Right atrium auricular region (tissue), 2 donors: ENCODE measurements at regions not wholly inside any gene's neighbourhood (a gene's known extent, or its start where the extent isn't known, plus 50 kb on each side); places are given as distances from the start of the nearest gene placed in this dataset.

ENCODE experiments used
- DNase-seq: peaks from one replicate; pipeline ENCODE4 v3.0.0-alpha.2; 2019; ENCODE audit warnings: low spot score
- H3K27ac ChIP-seq, 2 donors: fragments of 200-600 bp; sonication (generic); 1 replicate in 1 of 2; 2 replicates in 1 of 2; pipeline ENCODE4 v1.5.1; 2016 to 2019
- H3K27me3 ChIP-seq, 2 donors: fragments of 200-600 bp; sonication (generic); one replicate each; pipeline versions ENCODE4 v1.5.1 to v1.6.0; 2017 to 2019
- H3K36me3 ChIP-seq: fragments of 200-600 bp; sonication (generic); one replicate; pipeline ENCODE4 v1.5.1; 2016
- H3K4me1 ChIP-seq, 2 donors: fragments of 200-600 bp; sonication (generic); one replicate each; pipeline versions ENCODE4 v1.5.1 to v1.6.0; 2017 to 2019
- H3K4me3 ChIP-seq, 2 donors: fragments of 200-600 bp; sonication (generic); 1 replicate in 1 of 2; 2 replicates in 1 of 2; pipeline ENCODE4 v1.5.1; 2017 to 2019; ENCODE audit warnings: mild to moderate bottlenecking in 1 of 2, moderate library complexity in 1 of 2
- H3K9me3 ChIP-seq, 2 donors: fragments of 200-600 bp; sonication (generic); one replicate each; pipeline ENCODE4 v1.5.1; 2019
- CTCF ChIP-seq, 2 donors: fragments of 200-600 bp; sonication (generic); IDR thresholded peaks; one replicate each; pipeline ENCODE4 v1.5.1; 2019; ENCODE audit warnings: antibody characterized with exemption in 2 of 2

- Histone ChIP-seq H3K36me3 (no peaks in the 10 kb centered on the region), H3K4me3 (no peak overlapping the region), H3K9me3 (peaks cover 0 to 7% of the 10 kb centered on the region in 2 donors), H3K27ac (no peak overlapping the region), H3K4me1 (peaks cover 0 to 19% of the 10 kb centered on the region in 2 donors), H3K27me3 (no peaks in the 10 kb centered on the region)
- DNase-seq = no peak
- no peak for TF ChIP-seq CTCF (IDR thresholded peaks at IDR 0.05)
Observed at GRCh38 chr9:13719446-13719845, 440.0 kb upstream of the MPDZ start.

- peaks cover 0 to 19% of the 10 kb centered on the region in 2 donors for H3K4me1 ChIP-seq
- H3K4me3 ChIP-seq = no peak overlapping the region
- no peak overlapping the region for H3K27ac ChIP-seq
- H3K27me3 ChIP-seq = no peaks in the 10 kb centered on the region
- no peak for TF ChIP-seq CTCF (IDR thresholded peaks at IDR 0.05)
- DNase-seq = no peak
- peaks cover 0 to 7% of the 10 kb centered on the region in 2 donors for H3K9me3 ChIP-seq
- H3K36me3 ChIP-seq = no peaks in the 10 kb centered on the region
Observed at GRCh38 chr9:13718539-13718938, 439.0 kb upstream of the MPDZ start.

GRCh38 chr9:13718086-13718485, 438.6 kb upstream of the MPDZ start:
- Histone ChIP-seq H3K27me3 (no peaks in the 10 kb centered on the region), H3K4me1 (peaks cover 0 to 19% of the 10 kb centered on the region in 2 donors), H3K4me3 (no peak overlapping the region), H3K27ac (no peak overlapping the region), H3K9me3 (peaks cover 0 to 7% of the 10 kb centered on the region in 2 donors), H3K36me3 (no peaks in the 10 kb centered on the region)
- no peak for DNase-seq
- TF ChIP-seq CTCF (IDR thresholded peaks at IDR 0.05) = no peak

GRCh38 chr9:13717322-13718054, 438.0 kb upstream of the MPDZ start:
- H3K4me3 ChIP-seq = no peak overlapping the region
- no peak for DNase-seq
- no peak for TF ChIP-seq CTCF (IDR thresholded peaks at IDR 0.05)
- peaks cover 0 to 19% of the 10 kb centered on the region in 2 donors for H3K4me1 ChIP-seq
- no peaks in the 10 kb centered on the region for H3K27me3 ChIP-seq
- H3K27ac ChIP-seq = no peak overlapping the region
- H3K9me3 ChIP-seq = peaks cover 0 to 7% of the 10 kb centered on the region in 2 donors
- H3K36me3 ChIP-seq = no peaks in the 10 kb centered on the region

GRCh38 chr9:13716601-13717321, 437.3 kb upstream of the MPDZ start:
- Histone ChIP-seq H3K4me1 (peaks cover 0 to 19% of the 10 kb centered on the region in 2 donors), H3K4me3 (no peak overlapping the region), H3K27me3 (no peaks in the 10 kb centered on the region)

More at GRCh38 chr9:13716601-13717321, 437.3 kb upstream of the MPDZ start:
- H3K9me3 ChIP-seq = peaks cover 0 to under 1% of the 10 kb centered on the region in 2 donors
- no peak for DNase-seq
- no peak overlapping the region for H3K27ac ChIP-seq
- no peaks in the 10 kb centered on the region for H3K36me3 ChIP-seq
- TF ChIP-seq CTCF (IDR thresholded peaks at IDR 0.05) = no peak
